MM.1S (cell line): ENCODE measurements at regions not wholly inside any gene's neighbourhood (a gene's known extent, or its start where the extent isn't known, plus 50 kb on each side); places are given as distances from the start of the nearest gene placed in this dataset.
"Not testable (repeated sequence)": the region's sequence is repeated elsewhere in the genome, so short reads cannot be mapped to it uniquely, and the experiment has no call there.

Experiments
- CTCF ChIP-seq: fragments of 300-600 bp; sonication (generic); IDR thresholded peaks from 2 replicates; pipeline ENCODE4 v1.5.1; 2016; ENCODE audit warnings: antibody characterized with exemption, low read length, mixed read lengths
- EZH2 ChIP-seq: fragments of 300-600 bp; sonication (generic); optimal IDR thresholded peaks from 2 replicates; pipeline ENCODE3; 2017; ENCODE audit warnings: low read depth, mild to moderate bottlenecking, antibody characterized with exemption, low read length, mixed read lengths
- EZH2phosphoT487 ChIP-seq: fragments of 300-600 bp; sonication (generic); IDR thresholded peaks from 2 replicates; pipeline ENCODE4 v1.6.1; 2018; ENCODE audit warnings: antibody characterized with exemption, low read length

- not testable (repeated sequence) for TF ChIP-seq CTCF, EZH2, EZH2phosphoT487
Measured at GRCh38 chr4:82274700-82275099, 99.1 kb downstream of the HNRNPD start.
